Head of caudate nucleus (tissue), 42 donors: ENCODE measurements at regions not wholly inside any gene's neighbourhood (a gene's known extent, or its start where the extent isn't known, plus 50 kb on each side); places are given as distances from the start of the nearest gene placed in this dataset.
A peak's percentile ranks its signal among the peaks of the same experiment; 100 is the strongest.
"Not testable (repeated sequence)": the region's sequence is repeated elsewhere in the genome, so short reads cannot be mapped to it uniquely, and the experiment has no call there.

Source experiments
- DNase-seq, 42 donors: peaks; one replicate each; pipeline versions ENCODE4 v3.0.0 to v3.0.0-alpha.2; 2020 to 2021; ENCODE audit warnings: mixed read lengths in 7 of 42
- intact Hi-C: fragments of 100-400 bp; cut with DNase I; formaldehyde crosslinking; loops from one replicate; pipeline ENCODE4 v1.15.0; 2022

DNA sequence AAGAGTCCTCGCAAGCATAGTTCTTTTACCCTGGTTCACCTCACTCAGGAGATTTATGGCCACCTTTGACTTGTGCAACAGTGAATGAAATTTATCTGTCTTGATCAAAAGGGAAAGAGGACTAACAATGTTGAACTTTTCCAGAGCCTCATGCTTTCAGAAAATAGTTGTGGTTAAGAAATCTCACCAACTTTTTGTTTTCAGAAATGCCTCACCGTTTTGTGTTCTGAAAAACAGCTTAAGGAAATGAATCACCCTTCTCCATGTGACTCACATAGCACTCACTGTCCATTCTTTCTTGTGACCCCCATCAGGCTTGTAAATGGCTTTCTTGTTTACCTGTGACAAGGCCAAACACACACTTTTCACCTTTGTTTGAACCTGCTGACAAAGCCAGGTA, 148.6 kb upstream of the FAM3C start:
- DNase-seq = no peak
- intact Hi-C loops = loop anchor here (5.0 kb wide), 1 partner anchor 177 kb away; no protein-coding TSS in a partner anchor

DNA sequence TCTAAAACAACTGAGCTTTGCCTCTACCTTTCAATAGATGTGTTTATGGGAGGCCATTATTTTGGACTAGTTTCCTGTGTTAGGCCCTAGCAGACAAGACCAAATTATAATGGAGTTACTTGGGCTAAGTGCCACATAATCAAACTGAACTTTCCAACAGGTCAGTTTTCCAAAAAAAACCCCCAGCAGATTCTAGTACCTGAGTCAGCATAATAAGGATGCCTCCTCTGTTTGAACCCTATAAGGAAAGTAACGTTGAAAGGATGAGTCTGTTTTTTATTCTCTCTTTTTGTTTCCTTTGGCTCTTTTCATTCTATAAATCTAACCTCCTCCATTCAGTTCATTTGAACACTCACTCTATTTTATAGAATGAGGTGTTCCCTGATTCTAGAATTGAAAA, 148.1 kb upstream of the FAM3C start:
- intact Hi-C loops = no loop called here
- no peak for DNase-seq

GRCh38 chr7:121541457-121541856, 145.3 kb upstream of the FAM3C start:
- no peak for DNase-seq
- intact Hi-C loops = no loop called here

DNA sequence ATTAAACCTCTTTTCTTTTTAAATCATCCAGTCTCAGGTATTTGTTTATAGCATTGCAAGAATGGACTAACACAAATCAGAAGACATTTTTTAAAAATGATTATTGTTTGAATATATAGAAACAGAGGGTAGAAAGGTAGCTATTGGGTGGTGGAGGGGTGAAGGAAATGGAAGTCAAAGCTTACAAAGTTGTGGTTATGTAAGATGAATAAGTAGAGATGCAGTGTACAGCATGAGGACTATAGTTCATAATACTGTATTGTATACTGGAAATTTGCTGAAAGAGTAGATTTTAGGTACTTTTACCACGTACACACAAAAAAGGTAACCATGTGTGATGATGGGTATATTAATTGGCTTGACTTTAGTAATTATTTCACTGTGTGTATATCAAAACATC, 144.0 kb upstream of the FAM3C start:
- DNase-seq = no peak

GRCh38 chr7:121537031-121537430, 140.9 kb upstream of the FAM3C start:
- intact Hi-C loops = no loop called here

More for the DNA sequence above, 144.0 kb upstream of the FAM3C start:
- intact Hi-C loops = no loop called here

GRCh38 chr7:121531175-121532070, 135.3 kb upstream of the FAM3C start:
- intact Hi-C loops = no loop called here
- no peak for DNase-seq

More at GRCh38 chr7:121537031-121537430, 140.9 kb upstream of the FAM3C start:
- no peak for DNase-seq

DNA sequence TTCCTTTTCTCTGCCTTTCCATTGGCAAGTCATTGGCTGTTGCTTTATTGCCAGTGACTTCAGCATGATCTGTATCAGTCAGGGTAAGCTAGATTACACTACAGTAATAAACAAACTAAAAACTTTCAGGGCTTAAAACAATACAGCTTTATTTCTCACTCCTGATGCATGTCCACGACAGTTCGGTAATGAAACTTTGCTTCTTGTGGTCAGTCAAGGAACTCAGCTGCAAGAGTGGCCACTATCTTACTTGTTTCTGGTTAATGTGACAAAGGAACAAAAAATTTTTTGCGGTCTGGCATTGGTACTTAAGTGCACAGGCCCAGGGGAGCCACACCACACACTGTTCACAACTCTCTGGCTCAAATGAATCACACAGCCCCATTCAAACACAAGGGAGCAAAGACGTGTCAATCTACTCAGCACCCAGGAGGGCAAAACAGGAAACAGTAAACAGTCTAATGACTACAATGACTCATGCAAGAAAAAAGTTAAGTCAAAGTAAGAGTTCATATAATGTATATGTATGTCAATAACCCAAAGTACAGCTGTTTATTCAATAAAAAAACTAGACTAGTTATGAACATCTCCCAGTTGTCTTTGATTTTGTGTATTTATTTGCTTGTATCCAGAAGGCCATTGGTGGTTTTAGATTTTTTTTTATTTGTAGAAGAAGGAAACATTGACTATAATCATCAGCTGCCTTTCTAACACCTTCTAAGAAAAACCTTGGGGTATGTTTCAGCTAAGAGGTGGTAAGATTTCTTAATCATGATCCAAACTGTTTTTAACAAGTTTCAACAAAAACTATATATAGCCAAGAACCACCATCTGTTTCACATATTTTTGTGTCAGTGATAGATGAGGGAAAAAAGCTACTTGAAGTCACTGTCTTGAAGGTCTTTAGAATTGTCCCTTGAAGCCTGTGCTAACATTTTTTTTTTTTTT, 134.4 kb upstream of the FAM3C start:
- intact Hi-C loops = no loop called here
- no peak for DNase-seq

GRCh38 chr7:121529003-121529402, 132.9 kb upstream of the FAM3C start:
- intact Hi-C loops = no loop called here
- no peak for DNase-seq

DNA sequence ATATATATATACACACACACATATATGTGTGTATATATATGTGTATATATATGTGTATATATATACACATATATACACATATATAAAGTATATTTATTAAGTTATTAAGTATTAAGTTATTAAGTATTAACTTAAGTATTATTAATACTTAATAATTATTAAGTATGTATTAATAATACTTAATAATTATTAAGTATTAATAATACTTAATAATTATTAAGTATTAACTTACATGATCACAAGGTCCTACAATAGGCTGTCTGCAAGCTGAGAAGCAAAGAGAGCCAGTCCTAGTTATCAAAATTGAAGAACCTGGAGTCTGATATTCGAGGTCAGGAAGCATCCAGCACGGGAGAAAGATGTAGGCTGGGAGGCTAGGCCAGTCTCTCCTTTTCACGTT, 130.1 kb upstream of the FAM3C start:
- intact Hi-C loops, DNase-seq: not testable (repeated sequence)

- intact Hi-C loops = no loop called here
- no peak for DNase-seq
Measured at GRCh38 chr7:121525155-121525819, 129.2 kb upstream of the FAM3C start.

DNA sequence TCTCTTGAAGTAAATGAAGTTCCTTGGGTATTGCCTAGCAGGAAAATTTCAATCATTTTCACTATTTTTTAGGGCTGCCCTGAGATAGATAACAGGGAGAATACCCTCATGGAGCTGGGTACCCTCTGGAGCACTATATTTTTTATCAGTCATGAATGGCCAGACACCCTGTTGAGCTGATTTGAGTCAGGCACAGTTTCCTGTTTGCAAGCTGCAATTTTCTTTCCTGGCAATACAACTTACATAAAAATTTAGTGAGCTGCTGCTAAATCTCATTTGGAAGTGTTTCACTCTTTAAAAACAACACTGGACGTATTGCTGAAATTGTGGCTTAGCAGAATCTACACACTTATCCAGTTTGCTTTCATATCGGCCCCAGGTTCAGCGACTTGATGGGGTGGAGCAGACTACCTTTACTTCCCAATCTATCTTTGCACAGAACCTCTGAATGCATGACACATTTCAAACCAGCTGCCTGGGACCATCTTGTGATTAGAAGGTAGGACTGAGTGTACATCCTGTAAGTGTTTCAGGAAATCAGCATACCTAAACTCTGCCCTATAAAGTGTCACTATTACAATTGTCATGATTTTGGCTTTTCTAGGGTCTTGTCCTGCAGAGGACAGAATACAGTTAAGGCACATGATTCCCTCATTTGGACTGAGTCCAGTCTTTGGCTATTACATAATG, 125.7 kb upstream of the FAM3C start:
- DNase-seq = no peak
- intact Hi-C loops = no loop called here

DNA sequence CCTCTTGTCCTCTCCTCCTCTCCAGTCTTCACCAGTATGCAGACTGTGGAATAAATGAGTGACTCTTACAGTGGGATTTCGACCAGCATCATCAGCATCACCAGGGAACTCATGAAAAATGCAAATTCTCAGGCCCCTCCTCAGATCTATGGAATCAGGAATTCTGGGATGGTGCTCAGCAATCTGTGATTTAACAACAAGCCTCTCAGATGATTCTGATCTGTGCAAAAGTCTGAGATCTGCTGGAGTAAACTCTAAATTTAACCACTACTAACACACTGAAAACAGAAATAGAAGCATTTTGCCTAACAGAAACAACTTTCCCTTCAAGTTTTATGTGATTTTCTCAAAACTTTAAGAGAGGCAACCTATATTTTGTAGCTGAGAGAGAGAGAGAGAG, 124.8 kb upstream of the FAM3C start:
- no peak for DNase-seq
- intact Hi-C loops = no loop called here

- peak in 2 of 42 donors; percentile 3 to 9 for DNase-seq
- intact Hi-C loops = no loop called here
Measured at GRCh38 chr7:121519548-121520521, 123.7 kb upstream of the FAM3C start.

GRCh38 chr7:121517591-121517990, 121.5 kb upstream of the FAM3C start:
- DNase-seq = no peak
- intact Hi-C loops = no loop called here

- no peak for DNase-seq
- intact Hi-C loops = no loop called here
Measured at GRCh38 chr7:121516821-121517220, 120.7 kb upstream of the FAM3C start.

- DNase-seq = no peak
- intact Hi-C loops = no loop called here
Measured at GRCh38 chr7:121515630-121516401, 119.7 kb upstream of the FAM3C start.

GRCh38 chr7:121515229-121515628, 119.1 kb upstream of the FAM3C start:
- intact Hi-C loops = no loop called here
- DNase-seq = no peak
